VCaP (cell line): ENCODE measurements at regions not wholly inside any gene's neighbourhood (a gene's known extent, or its start where the extent isn't known, plus 50 kb on each side); places are given as distances from the start of the nearest gene placed in this dataset.

Experiments
- H3K27ac ChIP-seq: fragments of 450-650 bp; 2 replicates; pipeline ENCODE4 v1.5.1; 2017
- TF ChIP-seq, protein P1 (sequence below): fragments of 450-650 bp; conservative IDR thresholded peaks from 2 replicates; pipeline ENCODE4 v1.5.1; 2017; ENCODE audit warnings: mild to moderate bottlenecking, moderate library complexity

DNA sequence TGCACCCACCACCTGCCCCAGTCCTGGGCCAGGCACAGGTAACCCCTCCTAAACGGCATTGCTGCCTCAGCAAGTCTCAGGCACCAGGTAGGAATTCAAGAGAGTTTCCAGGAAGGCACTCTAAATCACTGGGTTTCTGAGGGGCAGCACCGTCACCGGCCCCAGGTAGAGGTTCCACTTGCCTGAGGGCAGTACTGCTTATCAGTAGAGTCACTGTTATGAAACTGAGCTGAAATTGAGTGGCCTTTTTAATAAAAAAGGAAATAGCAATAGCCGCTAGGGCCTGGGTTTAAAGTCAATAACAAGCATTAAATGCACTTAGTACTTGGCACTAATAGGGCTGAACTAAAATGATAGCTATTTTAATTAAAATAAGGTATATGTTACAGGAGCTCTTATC is 653.7 kb downstream of the METTL4 start:
- TF ChIP-seq, protein P1, sequence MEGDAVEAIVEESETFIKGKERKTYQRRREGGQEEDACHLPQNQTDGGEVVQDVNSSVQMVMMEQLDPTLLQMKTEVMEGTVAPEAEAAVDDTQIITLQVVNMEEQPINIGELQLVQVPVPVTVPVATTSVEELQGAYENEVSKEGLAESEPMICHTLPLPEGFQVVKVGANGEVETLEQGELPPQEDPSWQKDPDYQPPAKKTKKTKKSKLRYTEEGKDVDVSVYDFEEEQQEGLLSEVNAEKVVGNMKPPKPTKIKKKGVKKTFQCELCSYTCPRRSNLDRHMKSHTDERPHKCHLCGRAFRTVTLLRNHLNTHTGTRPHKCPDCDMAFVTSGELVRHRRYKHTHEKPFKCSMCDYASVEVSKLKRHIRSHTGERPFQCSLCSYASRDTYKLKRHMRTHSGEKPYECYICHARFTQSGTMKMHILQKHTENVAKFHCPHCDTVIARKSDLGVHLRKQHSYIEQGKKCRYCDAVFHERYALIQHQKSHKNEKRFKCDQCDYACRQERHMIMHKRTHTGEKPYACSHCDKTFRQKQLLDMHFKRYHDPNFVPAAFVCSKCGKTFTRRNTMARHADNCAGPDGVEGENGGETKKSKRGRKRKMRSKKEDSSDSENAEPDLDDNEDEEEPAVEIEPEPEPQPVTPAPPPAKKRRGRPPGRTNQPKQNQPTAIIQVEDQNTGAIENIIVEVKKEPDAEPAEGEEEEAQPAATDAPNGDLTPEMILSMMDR, result no peak
- no peak overlapping the region for H3K27ac ChIP-seq

GRCh38 chr18:1922066-1922465 is 649.2 kb downstream of the METTL4 start:
- TF ChIP-seq, protein P1, result no peak

DNA sequence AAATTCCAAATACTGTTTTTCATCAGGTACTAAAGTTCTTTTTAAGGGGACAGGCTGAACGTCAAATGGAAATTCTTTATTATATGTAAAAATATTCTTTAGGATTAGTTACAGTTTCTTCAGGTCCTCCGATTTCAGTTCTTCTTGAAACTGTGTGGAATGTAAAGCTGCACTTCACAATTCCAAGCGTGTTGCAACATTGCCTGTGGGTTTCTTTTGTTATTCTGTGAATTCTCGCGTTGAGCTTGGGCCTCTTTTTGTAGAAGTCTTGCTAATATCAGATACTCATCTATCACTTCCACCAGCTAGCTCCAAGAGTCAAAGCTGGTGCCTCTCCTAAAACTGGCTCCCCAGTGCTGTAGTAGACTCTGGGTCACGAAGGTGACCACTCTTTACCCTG is 642.6 kb downstream of the METTL4 start:
- TF ChIP-seq, protein P1, result no peak
- H3K27ac ChIP-seq, result no peak overlapping the region

More at GRCh38 chr18:1922066-1922465, 649.2 kb downstream of the METTL4 start:
- no peak overlapping the region for H3K27ac ChIP-seq

- H3K27ac ChIP-seq, result no peak overlapping the region
- TF ChIP-seq, protein P1, result no peak
These were observed 641.6 kb downstream of the METTL4 start for GRCh38 chr18:1929720-1930119.

DNA sequence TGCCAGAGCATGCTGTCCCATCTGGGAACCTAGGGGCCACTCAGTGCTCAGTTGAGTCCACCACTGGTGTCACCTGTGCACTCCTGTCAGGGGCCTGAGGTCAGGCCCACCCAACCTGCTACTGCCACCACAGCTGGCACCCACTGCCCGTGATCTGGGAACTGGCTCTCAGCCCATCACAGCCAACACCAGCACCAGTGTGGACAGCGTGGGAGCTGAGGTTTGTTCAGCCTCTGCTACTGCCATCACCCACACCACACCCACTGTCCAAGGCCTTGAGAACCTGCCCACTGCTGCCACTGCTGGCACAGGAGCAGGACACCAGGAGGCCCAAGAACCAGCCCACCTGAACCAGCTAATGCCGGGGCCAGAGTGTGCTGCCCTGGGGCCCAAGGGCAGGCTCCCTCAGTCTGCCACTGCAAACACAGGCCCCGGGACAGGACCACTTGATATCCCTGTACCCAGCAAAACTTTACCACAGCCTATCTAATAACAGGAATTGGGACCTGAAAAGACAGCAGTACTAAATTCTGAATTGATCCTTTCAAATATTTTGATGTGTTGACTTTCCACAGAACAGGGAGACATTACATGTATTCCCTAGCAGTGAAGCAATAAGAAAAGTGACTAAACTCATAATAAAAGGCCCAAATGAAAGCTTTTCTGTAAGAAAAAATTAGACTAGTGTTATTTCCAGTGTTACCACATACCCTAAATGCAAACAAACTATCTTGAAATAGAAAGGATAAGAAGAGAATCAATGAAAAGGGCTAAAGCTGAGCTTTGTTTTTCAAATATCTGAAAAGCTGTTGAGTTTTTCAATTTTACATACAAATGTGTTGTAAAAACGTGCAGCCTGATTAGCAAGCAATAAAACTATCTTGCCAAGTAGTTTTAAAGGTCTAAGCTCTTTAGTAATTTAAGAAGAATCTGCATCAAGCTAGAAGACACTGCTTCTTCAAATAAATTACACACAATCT is 640.7 kb downstream of the METTL4 start:
- TF ChIP-seq, protein P1, result no peak

DNA sequence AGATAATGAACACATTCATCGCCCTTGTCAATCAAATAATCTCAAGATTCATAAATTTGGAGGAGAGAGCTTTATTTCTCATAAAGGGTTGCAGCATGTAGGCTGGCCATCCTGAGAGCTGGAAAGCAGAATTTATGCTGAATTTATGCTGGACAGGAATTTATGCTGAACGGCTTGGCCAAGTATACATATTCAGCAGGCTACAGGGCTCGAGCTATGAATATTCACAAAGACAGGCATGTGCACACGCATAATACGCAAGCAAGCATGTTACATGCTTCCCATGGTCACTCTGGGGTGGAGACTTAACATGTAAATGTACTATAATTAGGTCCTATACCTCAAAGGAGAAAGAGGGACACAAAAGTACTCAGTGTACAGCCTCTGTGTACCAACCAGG is 618.8 kb downstream of the METTL4 start:
- TF ChIP-seq, protein P1, result no peak
- H3K27ac ChIP-seq, result no peak overlapping the region

More for the DNA sequence above, 640.7 kb downstream of the METTL4 start:
- H3K27ac ChIP-seq, result no peak overlapping the region

GRCh38 chr18:1954583-1955312 is 616.6 kb downstream of the METTL4 start:
- no peak overlapping the region for H3K27ac ChIP-seq
- TF ChIP-seq, protein P1, result no peak
